Activated B cell treated with CpG ODN at 0.5 μM for 24 hours (primary cell): ENCODE measurements at regions not wholly inside any gene's neighbourhood (a gene's known extent, or its start where the extent isn't known, plus 50 kb on each side); places are given as distances from the start of the nearest gene placed in this dataset.

Experiments
- ATAC-seq: fragments of 200-7000 bp; cut with Tn5 transposase; one replicate; pipeline ENCODE4 v1.10.0; 2021; ENCODE audit warnings: low read depth, mild to moderate bottlenecking, moderate library complexity
- CTCF ChIA-PET: fragments of 350-600 bp; sonication (Branson Sonifier 250); formaldehyde crosslinking; loops from one replicate; lab custom pipeline; 2021; ENCODE audit warnings: antibody characterized with exemption; lab: Charles Lee
- POLR2A ChIA-PET: fragments of 350-600 bp; sonication (Branson Sonifier 250); formaldehyde crosslinking; loops from one replicate; lab custom pipeline; 2021; ENCODE audit warnings: antibody characterized with exemption; lab: Charles Lee
- DNase-seq: peaks from one replicate; pipeline ENCODE4 v3.0.0; 2022
- H3K27ac Mint-ChIP-seq: one replicate; pipeline ENCODE4 v1.8.0; 2020; ENCODE audit warnings: mixed read lengths
- H3K27me3 Mint-ChIP-seq: one replicate; pipeline ENCODE4 v1.8.0; 2021; ENCODE audit warnings: mixed read lengths
- H3K36me3 Mint-ChIP-seq: one replicate; pipeline ENCODE4 v1.8.0; 2021; ENCODE audit warnings: low read depth, mixed read lengths
- H3K4me1 Mint-ChIP-seq: one replicate; pipeline ENCODE4 v1.8.0; 2021; ENCODE audit warnings: mixed read lengths
- H3K4me3 Mint-ChIP-seq: one replicate; pipeline ENCODE4 v1.8.0; 2020; ENCODE audit warnings: mild to moderate bottlenecking, mixed read lengths
- H3K9me3 Mint-ChIP-seq: one replicate; pipeline ENCODE4 v1.8.0; 2020; ENCODE audit warnings: mixed read lengths
- CTCF ChIP-seq: fragments of 200-600 bp; IDR thresholded peaks from one replicate; pipeline ENCODE4 v1.8.0; 2022; ENCODE audit warnings: antibody characterized with exemption, mild to moderate bottlenecking
- intact Hi-C: fragments of 100-400 bp; cut with micrococcal nuclease; formaldehyde crosslinking; loops from one replicate; pipeline ENCODE4 v1.15.1; 2024

- intact Hi-C loops: no loop called here
- ChIA-PET CTCF (no interaction called here), POLR2A (no interaction called here)
- H3K4me1 Mint-ChIP-seq: no peaks in the 10 kb centered on the region
- no peaks in the 10 kb centered on the region for H3K36me3 Mint-ChIP-seq
- H3K4me3 Mint-ChIP-seq: no peak overlapping the region
- peaks cover 1% of the 10 kb centered on the region for H3K27me3 Mint-ChIP-seq
- H3K9me3 Mint-ChIP-seq: peaks cover 2% of the 10 kb centered on the region
- no peak overlapping the region for H3K27ac Mint-ChIP-seq
- TF ChIP-seq CTCF: no peak
- ATAC-seq (no peak), DNase-seq (no peak)
Measured at GRCh38 chr12:88946372-88946997, 366.2 kb upstream of the KITLG start.

GRCh38 chr12:88945051-88945732 lies 364.9 kb upstream of the KITLG start:
- no peak for TF ChIP-seq CTCF
- Mint-ChIP-seq H3K9me3 (peaks cover 2% of the 10 kb centered on the region), H3K4me1 (no peaks in the 10 kb centered on the region), H3K27me3 (peaks cover 1% of the 10 kb centered on the region), H3K4me3 (no peak overlapping the region), H3K27ac (no peak overlapping the region), H3K36me3 (no peaks in the 10 kb centered on the region)
- ATAC-seq (no peak), DNase-seq (no peak)
- ChIA-PET CTCF (no interaction called here), POLR2A (no interaction called here)
- intact Hi-C loops: no loop called here

GRCh38 chr12:88944397-88944796 lies 364.1 kb upstream of the KITLG start:
- peaks cover 1% of the 10 kb centered on the region for H3K27me3 Mint-ChIP-seq

GRCh38 chr12:88940854-88941253 lies 360.6 kb upstream of the KITLG start:
- CTCF ChIA-PET: no interaction called here
- DNase-seq (no peak), ATAC-seq (no peak)
- Mint-ChIP-seq H3K4me1 (no peaks in the 10 kb centered on the region), H3K36me3 (no peaks in the 10 kb centered on the region), H3K27ac (no peak overlapping the region), H3K4me3 (no peak overlapping the region), H3K9me3 (no peaks in the 10 kb centered on the region), H3K27me3 (no peaks in the 10 kb centered on the region)
- intact Hi-C loops: no loop called here
- TF ChIP-seq CTCF: no peak
- POLR2A ChIA-PET: no interaction called here

More at GRCh38 chr12:88944397-88944796, 364.1 kb upstream of the KITLG start:
- POLR2A ChIA-PET: no interaction called here
- Mint-ChIP-seq H3K36me3 (no peaks in the 10 kb centered on the region), H3K9me3 (peaks cover under 1% of the 10 kb centered on the region), H3K4me1 (no peaks in the 10 kb centered on the region), H3K27ac (no peak overlapping the region), H3K4me3 (no peak overlapping the region)
- no peak for DNase-seq
- TF ChIP-seq CTCF: no peak
- no peak for ATAC-seq
- CTCF ChIA-PET: no interaction called here
- intact Hi-C loops: no loop called here

GRCh38 chr12:88935856-88936255 lies 355.6 kb upstream of the KITLG start:
- H3K4me1 Mint-ChIP-seq: no peaks in the 10 kb centered on the region
- no peak for TF ChIP-seq CTCF
- no peak for ATAC-seq
- no peaks in the 10 kb centered on the region for H3K9me3 Mint-ChIP-seq
- CTCF ChIA-PET: no interaction called here
- H3K27me3 Mint-ChIP-seq: no peaks in the 10 kb centered on the region
- no peak overlapping the region for H3K27ac Mint-ChIP-seq
- H3K36me3 Mint-ChIP-seq: no peaks in the 10 kb centered on the region
- H3K4me3 Mint-ChIP-seq: no peak overlapping the region
- POLR2A ChIA-PET: no interaction called here
- intact Hi-C loops: no loop called here
- no peak for DNase-seq
